D341Med (cell line): ENCODE measurements at regions not wholly inside any gene's neighbourhood (a gene's known extent, or its start where the extent isn't known, plus 50 kb on each side); places are given as distances from the start of the nearest gene placed in this dataset.

Experiments used
- DNase-seq: peaks from one replicate; pipeline ENCODE4 v3.0.0; 2012; ENCODE audit warnings: low spot score

DNA sequence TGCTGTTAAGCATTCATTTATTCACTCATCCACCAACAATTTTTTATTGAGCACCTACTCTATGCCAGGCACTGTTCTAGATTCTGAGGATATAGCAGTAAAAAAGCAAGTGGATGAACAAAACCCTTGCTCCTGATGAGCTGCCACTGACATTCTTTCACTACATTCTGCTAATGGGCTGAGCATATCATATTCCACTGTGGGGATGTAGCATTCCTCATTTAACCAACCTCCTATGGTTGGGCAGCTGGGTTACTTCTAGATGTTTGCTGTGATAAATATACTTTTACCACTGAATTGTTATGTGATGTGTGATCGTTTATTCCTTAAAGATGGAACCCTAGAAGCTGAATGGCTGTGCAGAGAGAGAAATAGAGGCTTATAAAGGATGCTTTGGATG lies 176.9 kb downstream of the MN1 start:
- DNase-seq, result no peak

DNA sequence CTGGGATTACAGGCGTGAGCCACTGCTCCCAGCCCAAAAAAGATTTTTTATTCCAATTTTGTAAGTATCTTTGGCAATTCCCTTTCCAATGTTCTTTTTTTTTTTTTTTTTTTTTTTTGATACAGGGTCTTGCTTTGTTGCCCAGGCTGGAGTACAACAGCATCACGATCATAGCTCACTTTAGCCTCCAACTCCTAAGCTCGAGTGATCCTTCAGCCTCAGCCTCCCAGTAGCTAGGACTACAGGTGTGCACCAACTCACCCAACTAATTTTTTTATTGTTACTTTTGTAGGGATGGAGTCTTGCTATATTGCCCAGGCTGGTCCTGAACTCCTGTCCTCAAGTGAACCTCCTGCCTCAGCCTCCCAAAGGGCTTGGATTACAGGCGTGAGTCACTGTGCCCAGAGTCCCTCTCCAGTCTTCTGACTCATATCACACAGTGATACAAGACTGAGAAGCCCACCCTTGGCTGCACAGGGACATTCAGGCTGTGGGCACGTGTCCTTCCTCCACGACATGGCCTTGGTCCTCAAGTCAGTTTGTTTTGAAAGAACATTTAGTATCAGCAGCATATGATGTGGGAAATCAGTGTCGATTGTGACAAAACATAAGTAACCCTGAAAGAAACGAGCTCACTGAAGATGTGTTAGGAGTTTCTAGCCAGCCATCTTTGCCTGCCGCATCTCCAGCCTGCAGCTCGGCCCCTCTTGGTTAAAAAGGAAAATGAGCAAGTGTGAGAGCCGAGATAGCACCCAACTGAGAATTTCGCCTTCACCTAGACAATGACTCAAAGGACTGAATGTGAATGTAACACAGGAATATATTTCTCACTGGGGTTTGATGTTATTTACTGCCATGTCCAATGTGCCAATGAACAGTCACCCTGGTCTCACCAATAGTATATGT lies 175.5 kb downstream of the MN1 start:
- DNase-seq, result no peak

DNA sequence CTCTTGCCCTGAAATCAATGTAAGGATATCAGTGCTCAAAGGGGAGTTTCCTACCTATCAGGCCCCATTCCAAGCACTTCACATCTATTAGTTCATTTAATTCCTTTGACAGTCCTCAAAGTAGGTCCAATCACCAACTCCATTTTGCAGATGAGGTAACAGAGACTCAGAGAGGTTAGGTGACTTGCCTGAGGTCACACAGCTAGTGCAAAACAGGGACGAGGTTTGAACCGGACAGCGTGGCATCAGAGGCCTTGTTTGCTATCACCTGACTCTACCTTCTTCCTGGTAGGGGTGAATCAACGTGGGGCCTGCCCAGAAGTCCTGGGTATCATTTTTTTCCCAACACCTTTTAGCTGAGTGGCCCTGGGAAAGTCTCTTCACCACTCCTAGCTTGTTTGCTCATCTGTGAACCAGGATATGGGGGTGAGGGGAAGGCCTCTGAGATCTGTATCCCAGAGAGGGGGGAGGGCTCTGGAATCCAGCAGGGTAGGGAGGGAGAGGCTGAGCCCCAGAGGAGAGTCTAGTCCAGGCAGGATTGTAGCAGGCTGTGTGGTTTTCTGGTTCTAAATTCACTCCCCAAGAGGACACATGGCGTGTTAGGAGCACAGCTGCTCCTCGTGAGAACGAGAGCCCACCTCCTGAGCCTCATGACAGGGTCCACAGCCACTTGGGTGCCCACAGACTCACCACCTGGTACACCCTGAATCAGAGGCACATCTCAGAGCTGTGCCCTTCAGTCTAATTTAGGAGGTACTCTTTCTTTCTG lies 174.7 kb downstream of the MN1 start:
- DNase-seq, result no peak

DNA sequence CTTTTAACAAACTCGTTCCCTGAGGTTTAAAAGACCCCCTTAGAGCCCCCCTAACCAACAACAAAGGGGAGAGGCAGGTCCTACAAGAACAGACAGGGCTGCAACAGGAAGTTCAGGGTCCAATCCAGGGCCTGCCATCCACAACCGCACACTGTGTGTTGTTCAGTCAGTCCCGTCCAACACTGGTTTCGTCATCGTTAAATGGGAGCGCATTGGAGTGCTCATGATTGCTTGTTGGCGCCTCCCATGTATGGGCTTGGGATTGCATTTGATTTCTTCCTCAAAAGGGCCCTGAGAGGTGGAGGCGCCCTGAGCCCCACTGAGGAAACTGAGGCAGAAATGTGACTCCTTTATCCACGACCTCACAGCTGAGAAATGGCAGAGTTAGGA lies 174.1 kb downstream of the MN1 start:
- no peak for DNase-seq

DNA sequence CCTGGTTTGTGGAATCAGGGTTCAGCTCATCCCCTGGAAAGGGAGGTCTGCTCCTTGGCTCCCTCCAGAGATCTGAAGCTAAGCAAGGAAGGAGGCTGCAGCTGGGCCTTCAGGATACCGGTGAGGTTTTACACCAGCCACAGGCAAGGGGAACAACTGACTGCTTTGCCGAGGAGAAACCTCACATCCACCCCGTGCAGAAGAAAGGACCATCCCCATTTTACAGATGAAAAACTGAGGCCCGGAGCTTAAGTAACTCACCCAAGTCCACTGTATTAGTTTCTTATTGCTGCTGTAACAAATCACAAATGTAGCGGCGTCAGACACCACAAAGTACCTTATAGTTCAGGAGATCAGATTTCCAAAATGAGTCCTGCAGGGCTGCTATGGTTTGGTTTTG lies 173.7 kb downstream of the MN1 start:
- no peak for DNase-seq

DNA sequence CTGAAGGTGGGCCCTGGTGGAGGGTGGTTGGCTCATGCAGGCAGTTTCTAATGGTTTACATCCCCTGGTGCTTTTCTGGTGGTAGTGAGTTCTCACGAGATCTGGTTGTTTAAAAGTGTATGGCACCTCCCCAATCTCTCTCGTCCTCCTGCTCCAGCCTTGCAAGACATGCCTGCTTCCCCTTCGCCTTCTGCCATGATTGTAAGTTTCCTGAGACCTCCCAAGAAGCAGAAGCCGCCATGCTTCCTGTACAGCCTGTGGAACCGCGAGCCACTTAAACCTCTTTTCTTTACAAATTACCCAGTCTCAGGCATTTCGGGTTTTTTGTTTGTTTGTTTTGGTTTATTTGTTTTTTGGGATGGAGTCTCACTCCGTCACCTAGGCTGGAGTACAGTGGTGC lies 173.2 kb downstream of the MN1 start:
- DNase-seq, result no peak

DNA sequence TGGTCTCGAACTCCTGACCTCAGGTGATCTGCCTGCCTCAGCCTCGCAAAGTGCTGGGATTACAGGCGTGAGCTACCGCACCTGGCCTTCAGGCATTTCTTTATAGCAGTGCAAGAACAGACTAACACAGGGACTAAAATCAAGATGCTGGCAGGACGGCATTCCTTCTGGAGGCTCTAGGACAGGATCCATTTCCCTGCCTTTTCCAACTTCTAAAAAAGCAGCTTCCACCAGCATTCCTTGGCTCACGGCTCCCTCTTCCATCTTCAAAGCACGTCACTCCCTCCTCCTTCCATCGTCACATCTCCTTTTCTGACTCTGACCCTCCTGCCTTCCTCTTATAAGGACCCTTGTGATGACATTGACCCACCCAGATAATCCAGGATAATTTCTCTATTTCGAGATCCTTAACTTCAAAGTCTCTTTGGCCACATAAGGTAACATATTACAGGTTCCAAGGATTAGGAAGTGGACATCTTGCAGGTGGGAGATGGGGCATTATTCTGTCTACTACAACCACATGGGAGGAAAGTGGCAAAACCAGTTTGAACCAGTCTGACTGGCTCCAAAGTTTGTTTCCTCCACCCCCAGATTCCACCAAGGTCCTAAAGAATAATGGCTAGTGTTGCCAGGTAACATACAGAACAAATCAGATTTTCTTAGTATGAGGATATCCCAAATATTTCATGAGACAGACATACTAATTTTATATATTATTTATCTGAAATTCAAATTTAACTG lies 172.5 kb downstream of the MN1 start:
- no peak for DNase-seq

DNA sequence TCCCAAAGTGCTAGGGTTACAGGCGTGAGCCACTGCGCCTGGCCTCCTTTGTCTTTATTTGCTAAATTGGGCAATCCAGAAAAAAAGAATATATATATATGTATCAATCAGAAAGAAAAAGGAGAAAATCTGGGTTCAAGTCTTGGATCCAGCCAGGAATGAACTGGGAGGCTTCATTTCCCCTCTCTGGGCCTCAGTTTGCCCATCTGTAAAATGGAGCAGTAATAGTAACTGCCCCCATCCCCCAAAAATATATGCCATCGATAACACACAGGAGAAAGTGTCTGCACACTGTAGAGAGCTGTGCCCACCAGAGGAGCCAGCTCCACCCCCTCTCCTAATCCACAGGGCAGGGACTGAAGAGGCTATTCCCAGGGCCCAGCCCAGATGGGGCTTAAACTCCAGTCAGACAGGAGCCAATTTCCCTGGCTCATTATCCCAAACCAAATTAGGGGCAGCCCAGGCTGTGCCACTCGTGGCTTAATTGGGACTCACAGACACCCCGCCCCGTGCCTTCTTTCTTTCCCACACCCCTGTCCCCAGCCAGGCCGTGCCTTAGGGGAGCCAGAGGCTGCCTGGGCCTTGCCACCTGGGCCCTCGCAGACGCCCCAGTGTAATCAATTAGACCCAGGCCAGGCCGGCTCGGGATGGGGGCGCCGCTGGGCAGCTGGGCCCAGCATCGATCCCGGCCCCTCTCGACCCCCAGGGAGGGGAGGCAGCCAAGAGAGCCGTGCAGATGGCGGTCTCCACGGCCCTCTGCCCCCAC lies 171.5 kb downstream of the MN1 start:
- peak; percentile 82 for DNase-seq

- DNase-seq, result no peak
Measured at GRCh38 chr22:27630754-27631153, 170.8 kb downstream of the MN1 start.

- no peak for DNase-seq
Measured at GRCh38 chr22:27631641-27632040, 169.9 kb downstream of the MN1 start.

GRCh38 chr22:27632451-27633295 lies 168.9 kb downstream of the MN1 start:
- DNase-seq, result no peak

- no peak for DNase-seq
Measured at GRCh38 chr22:27633296-27633871, 168.2 kb downstream of the MN1 start.

- DNase-seq, result no peak
Measured at GRCh38 chr22:27634043-27634740, 167.4 kb downstream of the MN1 start.

DNA sequence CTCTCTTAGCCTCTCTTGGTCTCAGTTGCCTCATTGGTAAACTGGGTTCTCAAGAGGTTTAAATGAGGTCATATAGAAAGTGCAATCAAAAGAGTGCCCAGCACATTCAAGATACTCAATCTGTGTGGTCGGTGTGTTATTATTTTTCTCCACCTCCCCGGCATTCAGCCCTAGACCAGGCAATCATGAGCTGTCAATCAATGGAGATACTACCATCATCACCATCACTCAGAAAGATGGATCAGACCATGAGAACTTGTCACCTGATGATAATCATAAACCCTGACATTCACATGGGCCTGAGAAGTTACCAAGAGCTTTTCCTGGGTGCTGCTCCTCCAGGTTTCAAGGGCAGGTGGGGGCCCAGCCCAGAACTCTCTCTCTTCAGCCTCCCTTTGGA lies 166.1 kb downstream of the MN1 start:
- DNase-seq, result no peak

GRCh38 chr22:27635852-27636251 lies 165.7 kb downstream of the MN1 start:
- no peak for DNase-seq

- peak; percentile 81 for DNase-seq
Measured at GRCh38 chr22:27636716-27637508, 164.6 kb downstream of the MN1 start.

GRCh38 chr22:27637604-27638003 lies 164.0 kb downstream of the MN1 start:
- no peak for DNase-seq

- DNase-seq, result no peak
Measured at GRCh38 chr22:27638329-27639233, 163.0 kb downstream of the MN1 start.
